NB4 (cell line): ENCODE measurements at regions not wholly inside any gene's neighbourhood (a gene's known extent, or its start where the extent isn't known, plus 50 kb on each side); places are given as distances from the start of the nearest gene placed in this dataset.
"Not testable (repeated sequence)": the region's sequence is repeated elsewhere in the genome, so short reads cannot be mapped to it uniquely, and the experiment has no call there.

ENCODE experiments used
- CTCF ChIP-seq: IDR thresholded peaks from one replicate; pipeline ENCODE4 v1.5.1; 2012; ENCODE audit warnings: low read depth, low read length
- MYC ChIP-seq: IDR thresholded peaks from 2 replicates; pipeline ENCODE4 v1.6.1; 2011; ENCODE audit warnings: low read depth, low read length
- POLR2A ChIP-seq: IDR thresholded peaks from 2 replicates; pipeline ENCODE4 v1.6.1; 2011; ENCODE audit warnings: mild to moderate bottlenecking; ENCODE audit not compliant: insufficient read length; ENCODE audit errors: extremely low read depth
- TF ChIP-seq, protein P1 (sequence below): IDR thresholded peaks from 2 replicates; pipeline ENCODE4 v1.6.1; 2011; ENCODE audit warnings: low read depth, low read length

- TF ChIP-seq, protein P1, sequence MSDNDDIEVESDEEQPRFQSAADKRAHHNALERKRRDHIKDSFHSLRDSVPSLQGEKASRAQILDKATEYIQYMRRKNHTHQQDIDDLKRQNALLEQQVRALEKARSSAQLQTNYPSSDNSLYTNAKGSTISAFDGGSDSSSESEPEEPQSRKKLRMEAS = not testable (repeated sequence)
- not testable (repeated sequence) for TF ChIP-seq CTCF, POLR2A, MYC
Measured at GRCh38 chr2:21850367-21850766, 726.6 kb downstream of the TDRD15 start.
